ENCODE measurements at regions not wholly inside any gene's neighbourhood (a gene's known extent, or its start where the extent isn't known, plus 50 kb on each side); places are given as distances from the start of the nearest gene placed in this dataset.

- Mint-ChIP-seq H3K4me1 (ENCODE audit: low read depth) (no peaks in the 10 kb centered on the region), H3K27me3 (ENCODE audit: low read depth) (no peaks in the 10 kb centered on the region), H3K36me3 (ENCODE audit: low read depth) (no peaks in the 10 kb centered on the region), H3K27ac (ENCODE audit: unreplicated experiment) (no peak overlapping the region), H3K4me3 (ENCODE audit: unreplicated experiment) (no peak overlapping the region), H3K9me3 (ENCODE audit: low read depth) (peaks cover 43% of the 10 kb centered on the region)
- no peak for TF ChIP-seq CTCF (IDR thresholded peaks at IDR 0.05)
- DNase-seq (ENCODE audit: low spot score) = no peak
Measured at GRCh38 chr14:105844047-105844630, 317.8 kb downstream of the TMEM121 start.

- H3K4me1 Mint-ChIP-seq (ENCODE audit: low read depth) = no peaks in the 10 kb centered on the region
- DNase-seq (ENCODE audit: low spot score) = no peak
- no peak for TF ChIP-seq CTCF (IDR thresholded peaks at IDR 0.05)
- H3K27ac Mint-ChIP-seq (ENCODE audit: unreplicated experiment) = no peak overlapping the region
- H3K36me3 Mint-ChIP-seq (ENCODE audit: low read depth) = no peaks in the 10 kb centered on the region
- no peaks in the 10 kb centered on the region for H3K27me3 Mint-ChIP-seq (ENCODE audit: low read depth)
- no peak overlapping the region for H3K4me3 Mint-ChIP-seq (ENCODE audit: unreplicated experiment)
- peaks cover 43% of the 10 kb centered on the region for H3K9me3 Mint-ChIP-seq (ENCODE audit: low read depth)
Measured at GRCh38 chr14:105844810-105845724, 318.7 kb downstream of the TMEM121 start.

GRCh38 chr14:105845725-105846309 is 319.4 kb downstream of the TMEM121 start:
- H3K9me3 Mint-ChIP-seq (ENCODE audit: low read depth) = peaks cover 43% of the 10 kb centered on the region
- H3K4me1 Mint-ChIP-seq (ENCODE audit: low read depth) = no peaks in the 10 kb centered on the region
- no peak for TF ChIP-seq CTCF (IDR thresholded peaks at IDR 0.05)
- no peaks in the 10 kb centered on the region for H3K36me3 Mint-ChIP-seq (ENCODE audit: low read depth)
- H3K27me3 Mint-ChIP-seq (ENCODE audit: low read depth) = no peaks in the 10 kb centered on the region
- no peak overlapping the region for H3K4me3 Mint-ChIP-seq (ENCODE audit: unreplicated experiment)
- DNase-seq (ENCODE audit: low spot score) = no peak
- no peak overlapping the region for H3K27ac Mint-ChIP-seq (ENCODE audit: unreplicated experiment)

GRCh38 chr14:105846312-105846711 is 319.9 kb downstream of the TMEM121 start:
- no peak for TF ChIP-seq CTCF (IDR thresholded peaks at IDR 0.05)
- DNase-seq (ENCODE audit: low spot score) = no peak
- H3K4me3 Mint-ChIP-seq (ENCODE audit: unreplicated experiment) = no peak overlapping the region
- H3K27ac Mint-ChIP-seq (ENCODE audit: unreplicated experiment) = no peak overlapping the region
- no peaks in the 10 kb centered on the region for H3K36me3 Mint-ChIP-seq (ENCODE audit: low read depth)
- peaks cover 43% of the 10 kb centered on the region for H3K9me3 Mint-ChIP-seq (ENCODE audit: low read depth)
- no peaks in the 10 kb centered on the region for H3K4me1 Mint-ChIP-seq (ENCODE audit: low read depth)
- no peaks in the 10 kb centered on the region for H3K27me3 Mint-ChIP-seq (ENCODE audit: low read depth)

- Mint-ChIP-seq H3K4me1 (ENCODE audit: low read depth) (no peaks in the 10 kb centered on the region), H3K9me3 (ENCODE audit: low read depth) (peaks cover 38% of the 10 kb centered on the region), H3K4me3 (ENCODE audit: unreplicated experiment) (no peak overlapping the region), H3K27me3 (ENCODE audit: low read depth) (no peaks in the 10 kb centered on the region), H3K27ac (ENCODE audit: unreplicated experiment) (no peak overlapping the region), H3K36me3 (ENCODE audit: low read depth) (no peaks in the 10 kb centered on the region)
- TF ChIP-seq CTCF (IDR thresholded peaks at IDR 0.05) = no peak
- DNase-seq (ENCODE audit: low spot score) = no peak
Measured at GRCh38 chr14:105847400-105847799, 321.0 kb downstream of the TMEM121 start.

Measured in chondrocyte (in vitro differentiated cells).